HCT116 (cell line): ENCODE measurements at regions not wholly inside any gene's neighbourhood (a gene's known extent, or its start where the extent isn't known, plus 50 kb on each side); places are given as distances from the start of the nearest gene placed in this dataset.

ENCODE experiments used
- ATAC-seq: fragments of 200-7000 bp; cut with Tn5 transposase; 2 replicates; pipeline ENCODE4 v1.9.1; 2020; ENCODE audit warnings: mild to moderate bottlenecking, moderate library complexity
- BruUV-seq: library from RNA; stranded (reverse); fragments of 400-500 nt; replicated peaks from 2 replicates; lab custom pipeline; 2021; lab: Mats Ljungman, UMichigan
- CTCF ChIA-PET: fragments of 300-600 bp; sonication (Branson Sonifier 250); formaldehyde crosslinking; loops from one replicate; lab custom pipeline; 2021; ENCODE audit warnings: antibody characterized with exemption; lab: Charles Lee
- POLR2A ChIA-PET: fragments of 300-600, 350-600 bp; sonication (Branson Sonifier 250); formaldehyde crosslinking; loops from one replicate; lab custom pipeline; 2021; ENCODE audit warnings: antibody characterized with exemption; lab: Charles Lee
- RAD21 ChIA-PET, 2 experiments: fragments of 300-600 bp; sonication (Branson Sonifier 250); formaldehyde crosslinking; loops; one replicate each; lab custom pipeline; 2023; ENCODE audit warnings: low total read pairs in 2 of 2; ENCODE audit not compliant: uncharacterized antibody in 2 of 2, unreplicated experiment in 2 of 2, low non-redundant PET in 1 of 2; lab: Charles Lee
- DNase-seq: peaks from one replicate; pipeline ENCODE4 v3.0.0-alpha.2; 2010; ENCODE audit warnings: low read depth, low spot score
- H2AFZ ChIP-seq: fragments of 200-600 bp; shearing (Covaris generic), sonication (generic); 2 replicates; pipeline ENCODE4 v1.6.1; 2017; ENCODE audit warnings: low read depth, mixed run types, mixed read lengths, antibody characterized with exemption, low read length; ENCODE audit not compliant: poor library complexity, severe bottlenecking
- H3K27ac ChIP-seq: 2 replicates; pipeline ENCODE4 v1.5.1; 2012; ENCODE audit warnings: low read depth, low read length
- H3K27me3 ChIP-seq: fragments of 200-600 bp; sonication (generic); 2 replicates; pipeline ENCODE4 v1.6.1; 2016; ENCODE audit warnings: mixed run types, low read length, mixed read lengths; ENCODE audit not compliant: insufficient read depth
- H3K36me3 ChIP-seq, 2 experiments: fragments of 200-500 bp in 1 of 2; fragments of 200-600 bp in 1 of 2; sonication (Bioruptor generic) in 1 of 2; sonication (generic) in 1 of 2; 2 replicates each; pipeline versions ENCODE4 v1.5.1 to v1.6.1; 2014 to 2016; ENCODE audit warnings: low read length in 2 of 2, inconsistent platforms in 1 of 2, mixed read lengths in 1 of 2, mixed run types in 1 of 2; ENCODE audit not compliant: insufficient read depth in 2 of 2, control insufficient read depth in 1 of 2
- H3K4me1 ChIP-seq, 2 experiments: fragments of 200-600 bp in 1 of 2; sonication (generic) in 1 of 2; 2 replicates each; pipeline versions ENCODE4 v1.5.1 to v1.6.1; 2012 to 2017; ENCODE audit warnings: low read length in 2 of 2, inconsistent platforms in 1 of 2, mild to moderate bottlenecking in 1 of 2, mixed read lengths in 1 of 2, mixed run types in 1 of 2, moderate library complexity in 1 of 2; ENCODE audit not compliant: insufficient read depth in 2 of 2, control insufficient read depth in 1 of 2
- H3K4me2 ChIP-seq: fragments of 200-600 bp; sonication (generic); 2 replicates; pipeline ENCODE4 v1.6.1; 2017; ENCODE audit warnings: mixed run types, low read length, mixed read lengths
- H3K4me3 ChIP-seq, 2 experiments: fragments of 200-600 bp in 1 of 2; sonication (generic) in 1 of 2; replicated peaks in 1 of 2; 2 replicates each; pipeline ENCODE4 v1.5.1; 2011 to 2016; ENCODE audit warnings: low read length in 2 of 2, control low read depth in 1 of 2, low read depth in 1 of 2, mild to moderate bottlenecking in 1 of 2, mixed read lengths in 1 of 2, mixed run types in 1 of 2
- H3K79me2 ChIP-seq: fragments of 200-600 bp; sonication (generic); 2 replicates; pipeline ENCODE4 v1.6.1; 2017; ENCODE audit warnings: mild to moderate bottlenecking, mixed run types, low read length, moderate library complexity, mixed read lengths; ENCODE audit not compliant: insufficient read depth
- H3K9ac ChIP-seq: fragments of 200-600 bp; sonication (generic); 2 replicates; pipeline ENCODE4 v1.6.1; 2016; ENCODE audit warnings: low read length, mixed read lengths
- H3K9me2 ChIP-seq: fragments of 200-600 bp; sonication (generic), shearing (Covaris generic); 2 replicates; pipeline ENCODE4 v1.6.1; 2017; ENCODE audit warnings: mixed run types, mild to moderate bottlenecking, moderate library complexity; ENCODE audit not compliant: insufficient read depth
- H3K9me3 ChIP-seq, 2 experiments: fragments of 200-500 bp in 1 of 2; fragments of 200-600 bp in 1 of 2; sonication (Bioruptor generic) in 1 of 2; sonication (generic) in 1 of 2; 2 replicates each; pipeline ENCODE4 v1.6.1; 2014 to 2017; ENCODE audit warnings: low read length in 2 of 2, mixed read lengths in 2 of 2, inconsistent platforms in 1 of 2, low read depth in 1 of 2, mild to moderate bottlenecking in 1 of 2, mixed run types in 1 of 2, moderate library complexity in 1 of 2; ENCODE audit not compliant: control insufficient read depth in 1 of 2, insufficient read depth in 1 of 2
- H4K20me1 ChIP-seq: fragments of 200-600 bp; sonication (generic), shearing (Covaris generic); 2 replicates; pipeline ENCODE4 v1.6.1; 2017; ENCODE audit warnings: mixed run types, mild to moderate bottlenecking, moderate library complexity; ENCODE audit not compliant: insufficient read depth
- ATF3 ChIP-seq: IDR thresholded peaks from 2 replicates; pipeline ENCODE4 v1.6.1; 2012
- CBX3 ChIP-seq: IDR thresholded peaks from 2 replicates; pipeline ENCODE4 v1.6.1; 2012; ENCODE audit warnings: low read depth
- CTCF ChIP-seq, 3 experiments: fragments of 200-600 bp in 1 of 3; sonication (generic) in 1 of 3; IDR thresholded peaks in 2 of 3; conservative IDR thresholded peaks in 1 of 3; 2 replicates each; pipeline ENCODE4 v1.5.1; 2012 to 2017; ENCODE audit warnings: low read depth in 2 of 3, low read length in 2 of 3, antibody characterized with exemption in 1 of 3, borderline replicate concordance in 1 of 3, control low read depth in 1 of 3, mild to moderate bottlenecking in 1 of 3, mixed read lengths in 1 of 3, mixed run types in 1 of 3, moderate library complexity in 1 of 3; ENCODE audit not compliant: insufficient read depth in 1 of 3
- EGR1 ChIP-seq: IDR thresholded peaks from 2 replicates; pipeline ENCODE4 v1.6.1; 2012; ENCODE audit warnings: low read depth
- ELF1 ChIP-seq: IDR thresholded peaks from 2 replicates; pipeline ENCODE4 v1.6.1; 2012; ENCODE audit warnings: low read depth, borderline replicate concordance
- EZH2 ChIP-seq: fragments of 200-600 bp; sonication (generic); IDR thresholded peaks from 2 replicates; pipeline ENCODE4 v1.6.1; 2017; ENCODE audit warnings: antibody characterized with exemption, mixed run types
- EZH2phosphoT487 ChIP-seq: fragments of 200-600 bp; IDR thresholded peaks from 2 replicates; pipeline ENCODE4 v1.6.1; 2018; ENCODE audit warnings: antibody characterized with exemption, borderline replicate concordance
- JUND ChIP-seq: IDR thresholded peaks from 2 replicates; pipeline ENCODE4 v1.6.1; 2012
- POLR2A ChIP-seq: IDR thresholded peaks from 2 replicates; pipeline ENCODE4 v1.7.0; 2011; ENCODE audit warnings: borderline replicate concordance; ENCODE audit not compliant: insufficient read depth, insufficient read length; ENCODE audit errors: extremely low read depth
- POLR2AphosphoS5 ChIP-seq: IDR thresholded peaks from 2 replicates; pipeline ENCODE4 v1.6.1; 2011; ENCODE audit warnings: mild to moderate bottlenecking, low read depth, low read length, moderate library complexity
- REST ChIP-seq: IDR thresholded peaks from 2 replicates; pipeline ENCODE4 v1.6.1; 2012; ENCODE audit warnings: low read depth
- SIN3A ChIP-seq: IDR thresholded peaks from 2 replicates; pipeline ENCODE4 v1.6.1; 2012; ENCODE audit warnings: low read depth
- SP1 ChIP-seq: IDR thresholded peaks from 2 replicates; pipeline ENCODE4 v1.6.1; 2012; ENCODE audit warnings: low read depth
- SRF ChIP-seq: IDR thresholded peaks from 2 replicates; pipeline ENCODE4 v1.6.1; 2012; ENCODE audit warnings: low read depth
- YY1 ChIP-seq: IDR thresholded peaks from 2 replicates; pipeline ENCODE4 v1.6.1; 2011; ENCODE audit warnings: low read length, low read depth, moderate library complexity, mild to moderate bottlenecking; ENCODE audit not compliant: insufficient replicate concordance; ENCODE audit errors: extremely low read depth
- ZBTB33 ChIP-seq: IDR thresholded peaks from 2 replicates; pipeline ENCODE4 v1.6.1; 2011; ENCODE audit warnings: mild to moderate bottlenecking, low read length, moderate library complexity; ENCODE audit not compliant: insufficient replicate concordance; ENCODE audit errors: extremely low read depth
- ZFX ChIP-seq: fragments of 450-650 bp; IDR thresholded peaks from 2 replicates; pipeline ENCODE4 v1.6.1; 2017
- intact Hi-C: fragments of 100-400 bp; cut with micrococcal nuclease; formaldehyde crosslinking; loops from 2 replicates; pipeline ENCODE4 v1.10.0; 2022

GRCh38 chr4:8761824-8762205, 109.8 kb downstream of the HMX1 start:
- H2AFZ ChIP-seq: no peak overlapping the region
- H3K9ac ChIP-seq: no peak overlapping the region
- ChIA-PET RAD21 (no interaction called here), CTCF (no interaction called here), POLR2A (no interaction called here)
- H3K9me2 ChIP-seq: no peaks in the 10 kb centered on the region
- no peaks in the 10 kb centered on the region for H3K27me3 ChIP-seq
- no peaks in the 10 kb centered on the region for H3K79me2 ChIP-seq
- no peak overlapping the region for H3K4me2 ChIP-seq
- DNase-seq: no peak
- no peaks in the 10 kb centered on the region for H3K9me3 ChIP-seq
- no TSS peak for BruUV-seq
- intact Hi-C loops: no loop called here
- TF ChIP-seq ATF3 (no peak), EZH2 (no peak), ELF1 (no peak), EGR1 (no peak), EZH2phosphoT487 (no peak), SP1 (no peak), ZBTB33 (no peak), ZFX (no peak), CTCF (IDR thresholded peaks at IDR 0.05 in 2 of 3, conservative IDR thresholded peaks at IDR 0.05 in 1 of 3; ENCODE audit: borderline replicate concordance in 1 of 3, insufficient read depth in 1 of 3, low read depth in 2 of 3, low read length in 2 of 3) (no peak), POLR2AphosphoS5 (no peak), YY1 (no peak), SRF (no peak), JUND (no peak), CBX3 (no peak), POLR2A (no peak), REST (no peak), SIN3A (no peak)
- H3K36me3 ChIP-seq: no peaks in the 10 kb centered on the region
- no peak for ATAC-seq
- no peaks in the 10 kb centered on the region for H3K4me1 ChIP-seq
- no peaks in the 10 kb centered on the region for H4K20me1 ChIP-seq
- no peak overlapping the region for H3K27ac ChIP-seq
- no peak overlapping the region for H3K4me3 ChIP-seq
